SK-N-SH (cell line): ENCODE measurements at regions not wholly inside any gene's neighbourhood (a gene's known extent, or its start where the extent isn't known, plus 50 kb on each side); places are given as distances from the start of the nearest gene placed in this dataset.

Experiments used
- EZH2phosphoT487 ChIP-seq: fragments of 200-600 bp; sonication (generic); IDR thresholded peaks from 2 replicates; pipeline ENCODE4 v1.6.1; 2017; ENCODE audit warnings: low read depth, mixed run types, mild to moderate bottlenecking, antibody characterized with exemption, moderate library complexity, borderline replicate concordance
- GABPA ChIP-seq: IDR thresholded peaks from 2 replicates; pipeline ENCODE4 v1.4.0; 2012; ENCODE audit warnings: low read depth, mild to moderate bottlenecking
- MAX ChIP-seq: IDR thresholded peaks from 2 replicates; pipeline ENCODE4 v1.4.0; 2012; ENCODE audit warnings: low read depth
- NFIC ChIP-seq: IDR thresholded peaks from 2 replicates; pipeline ENCODE4 v1.4.0; 2012; ENCODE audit warnings: borderline replicate concordance
- NRF1 ChIP-seq: IDR thresholded peaks from 2 replicates; pipeline ENCODE4 v1.6.1; 2012; ENCODE audit warnings: low read depth, mild to moderate bottlenecking, low read length
- PBX3 ChIP-seq: IDR thresholded peaks from 2 replicates; pipeline ENCODE4; 2012
- RXRA ChIP-seq: IDR thresholded peaks from 2 replicates; pipeline ENCODE4 v1.4.0; 2012; ENCODE audit warnings: low read depth, mild to moderate bottlenecking, borderline replicate concordance
- TF ChIP-seq, protein P1 (sequence below): fragments of 200-600 bp; sonication (generic); IDR thresholded peaks from 2 replicates; pipeline ENCODE4 v1.6.1; 2017; ENCODE audit warnings: antibody characterized with exemption, mild to moderate bottlenecking, moderate library complexity

DNA sequence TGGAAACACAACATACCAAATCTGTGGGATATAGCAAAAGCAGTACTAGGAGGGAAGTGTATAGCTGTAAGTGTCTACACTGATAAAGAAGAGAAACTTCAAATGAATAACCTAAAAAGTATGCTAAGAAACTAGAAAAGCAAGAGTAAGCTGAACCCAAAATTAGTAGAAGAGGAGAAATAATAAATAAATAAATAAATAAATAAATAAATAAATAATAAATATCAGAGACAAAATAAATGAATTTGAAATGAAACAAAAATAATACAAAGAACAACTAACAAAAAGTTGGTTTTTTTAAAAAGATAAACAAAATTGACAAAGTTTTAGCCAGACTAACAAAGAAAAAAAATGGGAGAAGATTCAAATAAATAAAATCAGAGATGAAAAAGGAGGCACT lies 72.7 kb upstream of the TSPAN8 start:
- TF ChIP-seq RXRA = no peak
- no peak for TF ChIP-seq GABPA
- no peak for TF ChIP-seq MAX
- no peak for TF ChIP-seq NFIC
- TF ChIP-seq, protein P1, sequence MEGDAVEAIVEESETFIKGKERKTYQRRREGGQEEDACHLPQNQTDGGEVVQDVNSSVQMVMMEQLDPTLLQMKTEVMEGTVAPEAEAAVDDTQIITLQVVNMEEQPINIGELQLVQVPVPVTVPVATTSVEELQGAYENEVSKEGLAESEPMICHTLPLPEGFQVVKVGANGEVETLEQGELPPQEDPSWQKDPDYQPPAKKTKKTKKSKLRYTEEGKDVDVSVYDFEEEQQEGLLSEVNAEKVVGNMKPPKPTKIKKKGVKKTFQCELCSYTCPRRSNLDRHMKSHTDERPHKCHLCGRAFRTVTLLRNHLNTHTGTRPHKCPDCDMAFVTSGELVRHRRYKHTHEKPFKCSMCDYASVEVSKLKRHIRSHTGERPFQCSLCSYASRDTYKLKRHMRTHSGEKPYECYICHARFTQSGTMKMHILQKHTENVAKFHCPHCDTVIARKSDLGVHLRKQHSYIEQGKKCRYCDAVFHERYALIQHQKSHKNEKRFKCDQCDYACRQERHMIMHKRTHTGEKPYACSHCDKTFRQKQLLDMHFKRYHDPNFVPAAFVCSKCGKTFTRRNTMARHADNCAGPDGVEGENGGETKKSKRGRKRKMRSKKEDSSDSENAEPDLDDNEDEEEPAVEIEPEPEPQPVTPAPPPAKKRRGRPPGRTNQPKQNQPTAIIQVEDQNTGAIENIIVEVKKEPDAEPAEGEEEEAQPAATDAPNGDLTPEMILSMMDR = no peak
- no peak for TF ChIP-seq NRF1
- no peak for TF ChIP-seq EZH2phosphoT487
- TF ChIP-seq PBX3 = no peak
